Ascending aorta (tissue), 2 donors: ENCODE measurements at regions not wholly inside any gene's neighbourhood (a gene's known extent, or its start where the extent isn't known, plus 50 kb on each side); places are given as distances from the start of the nearest gene placed in this dataset.

ENCODE experiments used
- DNase-seq, 2 donors: peaks; one replicate each; pipeline ENCODE4 v3.0.0-alpha.2; 2019; ENCODE audit warnings: low spot score in 2 of 2
- H3K27ac ChIP-seq, 2 donors: fragments of 200-600 bp; sonication (generic); one replicate each; pipeline ENCODE4 v1.5.1; 2016 to 2017; ENCODE audit warnings: mild to moderate bottlenecking in 1 of 2
- H3K27me3 ChIP-seq: fragments of 200-600 bp; sonication (generic); one replicate; pipeline ENCODE4 v1.5.1; 2017
- H3K36me3 ChIP-seq, 2 donors: fragments of 200-600 bp; sonication (generic); one replicate each; pipeline ENCODE4 v1.5.1; 2016
- H3K4me1 ChIP-seq, 2 donors: fragments of 200-600 bp; sonication (generic); one replicate each; pipeline ENCODE4 v1.5.1; 2016 to 2017; ENCODE audit warnings: mild to moderate bottlenecking in 1 of 2
- H3K4me3 ChIP-seq, 2 donors: fragments of 200-600 bp; sonication (generic); one replicate each; pipeline ENCODE4 v1.5.1; 2016 to 2017; ENCODE audit warnings: mild to moderate bottlenecking in 1 of 2
- H3K9me3 ChIP-seq, 2 donors: fragments of 200-600 bp; sonication (generic); one replicate each; pipeline ENCODE4 v1.5.1; 2016
- CTCF ChIP-seq, 3 experiments: fragments of 200-600 bp in 2 of 3; fragments of 450-650 bp in 1 of 3; sonication (generic) in 2 of 3; IDR thresholded peaks; one replicate each; pipeline ENCODE4 v1.5.1; 2016 to 2019; ENCODE audit warnings: antibody characterized with exemption in 3 of 3, mild to moderate bottlenecking in 1 of 3, moderate library complexity in 1 of 3
- intact Hi-C: fragments of 100-400 bp; cut with DNase I; formaldehyde crosslinking; loops from one replicate; pipeline ENCODE4 v1.15.1; 2023

DNA sequence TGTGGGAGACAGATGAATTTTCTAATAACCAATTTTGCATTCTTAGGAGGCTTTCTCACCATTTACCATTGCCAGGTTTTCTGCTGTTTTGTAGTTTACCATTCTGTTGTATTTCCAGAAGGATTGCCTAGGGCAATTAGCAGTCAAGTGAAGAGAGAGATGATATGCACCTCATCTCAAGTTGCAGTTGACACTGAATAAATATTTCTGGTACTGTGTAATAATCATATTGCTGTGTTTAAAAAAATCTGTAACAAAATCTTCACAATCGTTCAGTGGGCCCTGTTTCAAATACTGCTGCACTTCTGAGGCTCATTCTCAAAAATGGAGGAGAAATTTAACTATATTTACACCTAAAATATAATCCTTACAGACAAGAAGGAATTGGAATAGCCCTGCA is 706.1 kb upstream of the PTPRD start:
- intact Hi-C loops = no loop called here
- no peak for TF ChIP-seq CTCF (IDR thresholded peaks at IDR 0.05)
- no peaks in the 10 kb centered on the region for H3K36me3 ChIP-seq
- H3K4me3 ChIP-seq = no peak overlapping the region
- no peaks in the 10 kb centered on the region for H3K4me1 ChIP-seq
- DNase-seq = no peak
- H3K9me3 ChIP-seq = no peaks in the 10 kb centered on the region
- H3K27me3 ChIP-seq = no peaks in the 10 kb centered on the region
- no peak overlapping the region for H3K27ac ChIP-seq

GRCh38 chr9:11319538-11319937 is 706.7 kb upstream of the PTPRD start:
- Histone ChIP-seq H3K9me3 (no peaks in the 10 kb centered on the region), H3K4me3 (no peak overlapping the region), H3K4me1 (no peaks in the 10 kb centered on the region), H3K36me3 (no peaks in the 10 kb centered on the region), H3K27ac (no peak overlapping the region), H3K27me3 (no peaks in the 10 kb centered on the region)
- TF ChIP-seq CTCF (IDR thresholded peaks at IDR 0.05) = peak in 1 of 3 experiments; percentile 8
- DNase-seq = no peak
- intact Hi-C loops = no loop called here

GRCh38 chr9:11320989-11321388 is 708.2 kb upstream of the PTPRD start:
- Histone ChIP-seq H3K9me3 (no peaks in the 10 kb centered on the region), H3K27me3 (no peaks in the 10 kb centered on the region), H3K27ac (no peak overlapping the region), H3K4me3 (no peak overlapping the region), H3K36me3 (no peaks in the 10 kb centered on the region), H3K4me1 (no peaks in the 10 kb centered on the region)
- no peak for TF ChIP-seq CTCF (IDR thresholded peaks at IDR 0.05)
- intact Hi-C loops = no loop called here
- no peak for DNase-seq

DNA sequence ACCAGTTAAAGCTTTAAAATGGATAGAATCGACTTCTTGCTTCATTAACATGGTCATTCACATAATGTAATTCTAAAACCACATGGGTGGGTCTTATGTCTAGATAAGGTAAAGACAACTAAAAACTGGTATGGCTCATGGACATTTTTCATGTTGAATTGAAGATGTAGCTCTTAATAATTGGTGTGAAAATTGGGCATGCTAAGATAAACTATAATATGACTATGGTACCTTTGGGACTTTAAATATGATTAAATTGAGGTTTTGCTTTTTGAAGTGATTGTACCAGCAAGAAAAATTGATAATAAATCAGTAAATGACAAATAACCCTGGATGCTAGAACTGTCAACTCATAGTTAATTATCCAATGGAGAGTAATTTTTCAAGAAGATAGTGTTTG is 710.7 kb upstream of the PTPRD start:
- Histone ChIP-seq H3K36me3 (no peaks in the 10 kb centered on the region), H3K4me1 (no peaks in the 10 kb centered on the region), H3K4me3 (no peak overlapping the region), H3K27me3 (no peaks in the 10 kb centered on the region), H3K9me3 (no peaks in the 10 kb centered on the region), H3K27ac (no peak overlapping the region)
- no peak for TF ChIP-seq CTCF (IDR thresholded peaks at IDR 0.05)
- intact Hi-C loops = no loop called here
- DNase-seq = no peak

DNA sequence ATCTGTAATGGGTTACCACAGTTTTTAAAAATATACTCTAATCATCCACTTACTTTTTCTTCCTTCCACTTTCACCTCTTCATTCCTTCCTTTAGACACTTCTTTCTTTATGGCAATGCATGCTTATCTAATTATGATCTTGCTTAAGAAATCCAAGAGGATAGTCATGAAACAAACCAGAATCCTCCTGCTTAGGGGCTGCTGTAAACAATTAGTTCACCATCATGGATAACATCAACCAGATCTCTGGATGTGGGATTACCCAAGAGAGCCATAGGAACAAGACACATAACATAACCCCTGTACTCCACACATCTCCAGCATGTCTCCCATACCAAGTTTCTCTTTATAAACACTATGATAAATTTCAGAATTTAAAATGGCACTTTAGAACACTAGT is 713.4 kb upstream of the PTPRD start:
- TF ChIP-seq CTCF (IDR thresholded peaks at IDR 0.05) = no peak
- Histone ChIP-seq H3K4me3 (no peak overlapping the region), H3K9me3 (no peaks in the 10 kb centered on the region), H3K27me3 (no peaks in the 10 kb centered on the region), H3K36me3 (no peaks in the 10 kb centered on the region), H3K4me1 (no peaks in the 10 kb centered on the region), H3K27ac (no peak overlapping the region)
- DNase-seq = no peak
- intact Hi-C loops = no loop called here

- H3K4me1 ChIP-seq = no peaks in the 10 kb centered on the region
- no peak for DNase-seq
- TF ChIP-seq CTCF (IDR thresholded peaks at IDR 0.05) = no peak
- H3K27me3 ChIP-seq = no peaks in the 10 kb centered on the region
- no peaks in the 10 kb centered on the region for H3K9me3 ChIP-seq
- H3K36me3 ChIP-seq = no peaks in the 10 kb centered on the region
- no peak overlapping the region for H3K27ac ChIP-seq
- intact Hi-C loops = no loop called here
- no peak overlapping the region for H3K4me3 ChIP-seq
Observed at GRCh38 chr9:11328326-11328725, 715.5 kb upstream of the PTPRD start.
